Activated naive CD4-positive, alpha-beta T cell treated with anti-CD3 and anti-CD28 coated beads, Interleukin-2, amount 10 ng/mL, durations not matched to agents 7 days and 5 days (primary cell): ENCODE measurements at regions not wholly inside any gene's neighbourhood (a gene's known extent, or its start where the extent isn't known, plus 50 kb on each side); places are given as distances from the start of the nearest gene placed in this dataset.
"Not testable (repeated sequence)": the region's sequence is repeated elsewhere in the genome, so short reads cannot be mapped to it uniquely, and the experiment has no call there.

Experiments used
- CTCF ChIA-PET: fragments of 350-600 bp; sonication (Branson Sonifier 250); formaldehyde crosslinking; loops from one replicate; lab custom pipeline; 2021; ENCODE audit warnings: antibody characterized with exemption; lab: Charles Lee
- DNase-seq: peaks from one replicate; pipeline ENCODE4 v3.0.0-alpha.2; 2020
- H3K27ac Mint-ChIP-seq: one replicate; pipeline ENCODE4 v1.8.0; 2021; ENCODE audit warnings: mild to moderate bottlenecking, moderate library complexity, mixed read lengths
- H3K27me3 Mint-ChIP-seq: one replicate; pipeline ENCODE4 v1.8.0; 2021; ENCODE audit warnings: mild to moderate bottlenecking, mixed read lengths
- H3K36me3 Mint-ChIP-seq: one replicate; pipeline ENCODE4 v1.8.0; 2021; ENCODE audit warnings: mixed read lengths
- H3K4me1 Mint-ChIP-seq: one replicate; pipeline ENCODE4 v1.8.0; 2021; ENCODE audit warnings: mixed read lengths
- H3K4me3 Mint-ChIP-seq: one replicate; pipeline ENCODE4 v1.8.0; 2021; ENCODE audit warnings: mild to moderate bottlenecking, moderate library complexity, mixed read lengths
- H3K9me3 Mint-ChIP-seq: one replicate; pipeline ENCODE4 v1.8.0; 2021; ENCODE audit warnings: mixed read lengths

GRCh38 chr21:27363719-27364477 is 397.0 kb upstream of the ADAMTS5 start:
- Mint-ChIP-seq H3K27me3 (no peaks in the 10 kb centered on the region), H3K27ac (no peak overlapping the region), H3K36me3 (no peaks in the 10 kb centered on the region), H3K4me3 (no peak overlapping the region), H3K9me3 (peaks cover 14% of the 10 kb centered on the region), H3K4me1 (no peaks in the 10 kb centered on the region)
- CTCF ChIA-PET = no interaction called here
- DNase-seq = no peak

- DNase-seq = no peak
- no peak overlapping the region for H3K27ac Mint-ChIP-seq
- no peaks in the 10 kb centered on the region for H3K4me1 Mint-ChIP-seq
- H3K27me3 Mint-ChIP-seq = no peaks in the 10 kb centered on the region
- H3K9me3 Mint-ChIP-seq = peaks cover 12% of the 10 kb centered on the region
- H3K36me3 Mint-ChIP-seq = no peaks in the 10 kb centered on the region
- no peak overlapping the region for H3K4me3 Mint-ChIP-seq
- CTCF ChIA-PET = no interaction called here
Measured at GRCh38 chr21:27362249-27362648, 395.4 kb upstream of the ADAMTS5 start.

- no peak overlapping the region for H3K27ac Mint-ChIP-seq
- DNase-seq = no peak
- no peak overlapping the region for H3K4me3 Mint-ChIP-seq
- no peaks in the 10 kb centered on the region for H3K4me1 Mint-ChIP-seq
- H3K36me3 Mint-ChIP-seq = no peaks in the 10 kb centered on the region
- H3K9me3 Mint-ChIP-seq = peaks cover 6% of the 10 kb centered on the region
- no peaks in the 10 kb centered on the region for H3K27me3 Mint-ChIP-seq
- CTCF ChIA-PET = interaction anchor here (0.6 kb wide), 1 partner anchor 12 kb away, joined by 3 read pairs; no protein-coding TSS in a partner anchor
Measured at GRCh38 chr21:27359141-27359540, 392.3 kb upstream of the ADAMTS5 start.

GRCh38 chr21:27352885-27353284 is 386.0 kb upstream of the ADAMTS5 start:
- Mint-ChIP-seq H3K4me1 (no peaks in the 10 kb centered on the region), H3K27ac (no peak overlapping the region), H3K9me3 (peaks cover 7% of the 10 kb centered on the region), H3K36me3 (no peaks in the 10 kb centered on the region), H3K27me3 (no peaks in the 10 kb centered on the region), H3K4me3 (no peak overlapping the region)
- CTCF ChIA-PET = no interaction called here
- no peak for DNase-seq

DNA sequence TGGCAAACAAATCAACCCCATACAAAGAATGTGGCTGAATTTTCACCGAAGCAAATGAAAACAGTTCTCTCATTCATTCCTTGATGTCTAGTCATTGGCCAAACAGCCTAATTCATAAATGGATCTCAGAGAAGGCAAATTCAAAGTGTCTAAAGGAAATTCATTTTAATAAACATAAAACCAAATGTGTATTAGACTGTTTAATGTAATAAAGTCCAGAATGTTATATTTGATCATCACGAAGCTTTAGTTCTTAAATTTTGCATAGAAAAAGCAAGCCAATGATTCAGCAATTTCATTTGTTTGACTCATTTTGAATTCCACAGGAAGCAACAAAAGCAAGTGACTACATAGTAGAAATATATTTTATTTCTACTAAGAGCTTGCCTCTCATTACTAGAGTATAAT is 379.2 kb upstream of the ADAMTS5 start:
- Mint-ChIP-seq H3K4me3 (no peak overlapping the region), H3K9me3 (peaks cover 10% of the 10 kb centered on the region), H3K27ac (no peak overlapping the region), H3K27me3 (no peaks in the 10 kb centered on the region), H3K36me3 (no peaks in the 10 kb centered on the region), H3K4me1 (no peaks in the 10 kb centered on the region)
- CTCF ChIA-PET = no interaction called here
- no peak for DNase-seq

- H3K4me1 Mint-ChIP-seq = no peaks in the 10 kb centered on the region
- no peak overlapping the region for H3K4me3 Mint-ChIP-seq
- no peak for DNase-seq
- H3K36me3 Mint-ChIP-seq = no peaks in the 10 kb centered on the region
- CTCF ChIA-PET = no interaction called here
- H3K9me3 Mint-ChIP-seq = peaks cover 16% of the 10 kb centered on the region
- H3K27ac Mint-ChIP-seq = no peak overlapping the region
- no peaks in the 10 kb centered on the region for H3K27me3 Mint-ChIP-seq
Measured at GRCh38 chr21:27339902-27340301, 373.0 kb upstream of the ADAMTS5 start.

DNA sequence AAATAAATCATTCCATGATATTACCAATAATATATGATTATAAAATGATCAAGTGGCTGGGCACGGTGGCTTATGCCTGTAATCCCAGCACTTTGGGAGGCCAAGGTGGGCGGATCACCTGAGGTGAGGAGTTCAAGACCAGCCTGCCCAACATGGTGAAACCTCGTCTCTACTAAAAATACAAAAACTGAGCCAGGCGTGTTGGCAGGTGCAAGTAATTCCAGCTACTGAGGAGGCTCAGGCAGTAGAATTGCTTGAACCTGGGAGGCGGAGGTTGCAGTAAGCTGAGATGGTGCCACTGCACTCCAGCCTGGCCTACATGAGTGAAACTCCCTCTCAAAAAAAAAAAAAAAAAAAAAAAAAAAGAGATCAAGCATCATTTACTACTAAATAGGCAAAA is 371.1 kb upstream of the ADAMTS5 start:
- H3K4me3 Mint-ChIP-seq, H3K27ac Mint-ChIP-seq, DNase-seq, CTCF ChIA-PET, H3K4me1 Mint-ChIP-seq, H3K27me3 Mint-ChIP-seq, H3K36me3 Mint-ChIP-seq: not testable (repeated sequence)
- peaks cover 22% of the 10 kb centered on the region for H3K9me3 Mint-ChIP-seq

- H3K36me3 Mint-ChIP-seq = no peaks in the 10 kb centered on the region
- H3K9me3 Mint-ChIP-seq = peaks cover 25% of the 10 kb centered on the region
- DNase-seq = no peak
- no peaks in the 10 kb centered on the region for H3K27me3 Mint-ChIP-seq
- CTCF ChIA-PET = no interaction called here
- no peak overlapping the region for H3K27ac Mint-ChIP-seq
- no peaks in the 10 kb centered on the region for H3K4me1 Mint-ChIP-seq
- no peak overlapping the region for H3K4me3 Mint-ChIP-seq
Measured at GRCh38 chr21:27333096-27333495, 366.2 kb upstream of the ADAMTS5 start.

GRCh38 chr21:27329255-27329851 is 362.5 kb upstream of the ADAMTS5 start:
- Mint-ChIP-seq H3K36me3 (no peaks in the 10 kb centered on the region), H3K27me3 (no peaks in the 10 kb centered on the region), H3K4me3 (no peak overlapping the region), H3K4me1 (no peaks in the 10 kb centered on the region), H3K9me3 (peaks cover 10% of the 10 kb centered on the region), H3K27ac (no peak overlapping the region)
- DNase-seq = no peak
- CTCF ChIA-PET = no interaction called here

GRCh38 chr21:27326301-27326700 is 359.4 kb upstream of the ADAMTS5 start:
- no peaks in the 10 kb centered on the region for H3K36me3 Mint-ChIP-seq
- CTCF ChIA-PET = no interaction called here
- H3K27me3 Mint-ChIP-seq = no peaks in the 10 kb centered on the region
- no peak for DNase-seq
- peaks cover 6% of the 10 kb centered on the region for H3K9me3 Mint-ChIP-seq
- no peak overlapping the region for H3K4me3 Mint-ChIP-seq
- no peaks in the 10 kb centered on the region for H3K4me1 Mint-ChIP-seq
- no peak overlapping the region for H3K27ac Mint-ChIP-seq

DNA sequence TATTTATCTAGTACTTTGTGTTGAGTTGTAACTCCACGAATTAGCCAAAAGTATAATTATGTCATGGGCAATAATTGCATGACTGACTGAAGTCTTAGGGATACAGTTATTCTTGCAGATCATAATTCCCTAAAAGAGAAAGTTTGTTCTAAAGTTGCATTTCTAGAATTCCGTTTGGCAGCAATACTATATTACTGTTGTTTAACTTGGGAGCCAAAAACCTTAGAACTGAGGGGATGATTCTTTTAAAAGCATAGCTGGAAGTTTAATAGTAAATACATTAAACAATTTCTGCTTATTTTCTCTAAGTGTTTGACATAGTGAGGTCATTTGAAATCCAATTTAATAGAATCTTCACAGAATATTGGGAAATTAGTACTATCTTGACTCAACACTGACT is 356.4 kb upstream of the ADAMTS5 start:
- H3K27me3 Mint-ChIP-seq = no peaks in the 10 kb centered on the region
- H3K36me3 Mint-ChIP-seq = no peaks in the 10 kb centered on the region
- peaks cover 5% of the 10 kb centered on the region for H3K9me3 Mint-ChIP-seq
- no peaks in the 10 kb centered on the region for H3K4me1 Mint-ChIP-seq
- CTCF ChIA-PET = no interaction called here
- no peak for DNase-seq
- H3K4me3 Mint-ChIP-seq = no peak overlapping the region
- no peak overlapping the region for H3K27ac Mint-ChIP-seq

- CTCF ChIA-PET = no interaction called here
- H3K4me1 Mint-ChIP-seq = no peaks in the 10 kb centered on the region
- no peak overlapping the region for H3K4me3 Mint-ChIP-seq
- no peaks in the 10 kb centered on the region for H3K36me3 Mint-ChIP-seq
- no peak overlapping the region for H3K27ac Mint-ChIP-seq
- DNase-seq = no peak
- no peaks in the 10 kb centered on the region for H3K27me3 Mint-ChIP-seq
- H3K9me3 Mint-ChIP-seq = peaks cover 7% of the 10 kb centered on the region
Measured at GRCh38 chr21:27321791-27322190, 354.9 kb upstream of the ADAMTS5 start.

DNA sequence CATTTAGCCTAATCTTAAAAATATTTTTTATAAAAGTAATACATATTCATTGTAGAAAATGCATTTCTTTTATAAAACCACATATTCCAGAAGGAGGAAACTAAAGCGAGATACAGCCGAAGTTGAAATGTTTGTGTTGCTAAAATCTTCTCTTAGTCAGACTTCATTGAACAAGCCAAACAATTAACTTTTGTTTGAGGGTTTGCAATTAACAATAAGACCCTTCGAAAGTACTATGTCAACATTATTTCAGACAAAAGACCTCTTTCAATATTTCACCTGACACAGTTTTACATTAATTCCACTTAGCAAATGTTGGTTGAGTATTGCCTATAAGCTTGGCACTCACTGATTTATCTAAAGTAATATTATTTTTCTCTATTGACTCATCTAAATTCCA is 354.0 kb upstream of the ADAMTS5 start:
- H3K4me3 Mint-ChIP-seq = no peak overlapping the region
- H3K27me3 Mint-ChIP-seq = no peaks in the 10 kb centered on the region
- CTCF ChIA-PET = no interaction called here
- peaks cover 7% of the 10 kb centered on the region for H3K9me3 Mint-ChIP-seq
- DNase-seq = no peak
- H3K27ac Mint-ChIP-seq = no peak overlapping the region
- no peaks in the 10 kb centered on the region for H3K4me1 Mint-ChIP-seq
- no peaks in the 10 kb centered on the region for H3K36me3 Mint-ChIP-seq

- H3K4me3 Mint-ChIP-seq, H3K27ac Mint-ChIP-seq, H3K27me3 Mint-ChIP-seq, CTCF ChIA-PET, H3K4me1 Mint-ChIP-seq, H3K9me3 Mint-ChIP-seq, DNase-seq, H3K36me3 Mint-ChIP-seq: not testable (repeated sequence)
Measured at GRCh38 chr21:27317601-27318000, 350.7 kb upstream of the ADAMTS5 start.

GRCh38 chr21:27315373-27315772 is 348.5 kb upstream of the ADAMTS5 start:
- Mint-ChIP-seq H3K36me3 (no peaks in the 10 kb centered on the region), H3K27ac (no peak overlapping the region), H3K27me3 (no peaks in the 10 kb centered on the region), H3K4me3 (no peak overlapping the region), H3K4me1 (no peaks in the 10 kb centered on the region), H3K9me3 (peaks cover 4% of the 10 kb centered on the region)
- CTCF ChIA-PET = no interaction called here
- DNase-seq = no peak
